ENCODE measurements at regions not wholly inside any gene's neighbourhood (a gene's known extent, or its start where the extent isn't known, plus 50 kb on each side); places are given as distances from the start of the nearest gene placed in this dataset.

GRCh38 chr21:23307065-23307464, 2300.2 kb downstream of the MRPL39 start:
- FAIRE-seq = no peak
- no peaks in the 10 kb centered on the region for H3K36me3 ChIP-seq (ENCODE audit: control insufficient read depth in 2 of 2, extremely low read depth in 1 of 2, insufficient read depth in 2 of 2, low read length in 2 of 2)
- no peak overlapping the region for H3K27ac ChIP-seq (ENCODE audit: insufficient read depth, low read depth, low read length)
- no peaks in the 10 kb centered on the region for H3K4me1 ChIP-seq (ENCODE audit: control insufficient read depth, extremely low read depth, insufficient read depth, low read length)
- intact Hi-C loops (cut with micrococcal nuclease) = no loop called here
- CTCF ChIA-PET = no interaction called here
- no peaks in the 10 kb centered on the region for H4K20me1 ChIP-seq (replicated peaks; ENCODE audit: control insufficient read depth, extremely low read depth, insufficient read depth, low read length)
- no peak for DNase-seq (ENCODE audit: low read depth, low spot score)
- H3K79me2 ChIP-seq (ENCODE audit: control insufficient read depth, insufficient read depth, low read length) = no peaks in the 10 kb centered on the region
- H3K27me3 ChIP-seq (ENCODE audit: control insufficient read depth in 2 of 2, insufficient read depth in 2 of 2, low read length in 2 of 2) = no peaks in the 10 kb centered on the region
- no TSS peak for BruUV-seq (replicated peaks)
- no peaks in the 10 kb centered on the region for H3K9me3 ChIP-seq (replicated peaks; ENCODE audit: control insufficient read depth, insufficient read depth, low read length)
- no peak overlapping the region for H3K9ac ChIP-seq (replicated peaks; ENCODE audit: extremely low read depth, insufficient read depth, low read length)
- POLR2A ChIA-PET = no interaction called here
- TF ChIP-seq POLR2A (IDR thresholded peaks at IDR 0.05; ENCODE audit: low read depth, low read length) (no peak), EZH2 (IDR thresholded peaks at IDR 0.05; ENCODE audit: borderline replicate concordance, low read depth, low read length, severe bottlenecking) (no peak), FOS (IDR thresholded peaks at IDR 0.05; ENCODE audit: borderline replicate concordance, insufficient read depth, low read length) (no peak), MYC (IDR thresholded peaks at IDR 0.05; ENCODE audit: low read depth, low read length) (no peak), GATA2 (IDR thresholded peaks at IDR 0.05; ENCODE audit: insufficient read depth, insufficient read length, low read depth, low read length) (no peak), CTCF (IDR thresholded peaks at IDR 0.05; ENCODE audit: extremely low read depth in 1 of 2, insufficient read depth in 1 of 2, low read depth in 1 of 2, low read length in 2 of 2) (no peak), POLR2AphosphoS5 (IDR thresholded peaks at IDR 0.05; ENCODE audit: insufficient read depth, low read depth, low read length) (no peak), MAX (IDR thresholded peaks at IDR 0.05; ENCODE audit: insufficient read depth, insufficient read length) (no peak), JUN (IDR thresholded peaks at IDR 0.05; ENCODE audit: borderline replicate concordance, insufficient read depth, insufficient read length, low read depth) (no peak)
- no peaks in the 10 kb centered on the region for H3K9me1 ChIP-seq (replicated peaks; ENCODE audit: control insufficient read depth, extremely low read depth, insufficient read depth, low read length)
- H3K4me2 ChIP-seq (ENCODE audit: insufficient read depth, low read length) = no peak overlapping the region
- no peak overlapping the region for H2AFZ ChIP-seq (ENCODE audit: low read depth, low read length)
- no peak overlapping the region for H3K4me3 ChIP-seq (replicated peaks in 1 of 3; ENCODE audit: insufficient read depth in 1 of 3, low read depth in 1 of 3, low read length in 3 of 3)
- dilution Hi-C loops (cut with MboI; ENCODE audit: extremely low pct_ligation_motif_present, low sequenced_read_pairs) = no loop called here

All from endothelial cell of umbilical vein (primary cell).